Thyroid gland (tissue), 4 donors: ENCODE measurements at regions not wholly inside any gene's neighbourhood (a gene's known extent, or its start where the extent isn't known, plus 50 kb on each side); places are given as distances from the start of the nearest gene placed in this dataset.

ENCODE experiments used
- DNase-seq, 2 donors: peaks; one replicate each; pipeline ENCODE4 v3.0.0-alpha.2; 2019
- H3K27ac ChIP-seq, 3 donors: fragments of 200-600 bp; sonication (generic); 1 replicate in 2 of 3; 2 replicates in 1 of 3; pipeline ENCODE4 v1.5.1; 2016 to 2019; ENCODE audit warnings: mild to moderate bottlenecking in 1 of 3, moderate library complexity in 1 of 3
- H3K27me3 ChIP-seq: fragments of 200-600 bp; sonication (generic); one replicate; pipeline ENCODE4 v1.5.1; 2019
- H3K36me3 ChIP-seq, 2 donors: fragments of 200-600 bp; sonication (generic); one replicate each; pipeline ENCODE4 v1.5.1; 2016 to 2019
- H3K4me1 ChIP-seq, 2 donors: fragments of 200-600 bp; sonication (generic); one replicate each; pipeline ENCODE4 v1.5.1; 2017 to 2019
- H3K4me3 ChIP-seq, 3 donors: fragments of 200-600 bp; sonication (generic); replicated peaks in 1 of 3; 1 replicate in 2 of 3; 2 replicates in 1 of 3; pipeline ENCODE4 v1.5.1; 2016; ENCODE audit warnings: mild to moderate bottlenecking in 1 of 3
- H3K9me3 ChIP-seq: fragments of 200-600 bp; sonication (generic); one replicate; pipeline ENCODE4 v1.5.1; 2017
- CTCF ChIP-seq, 6 experiments: fragments of 200-600 bp in 3 of 6; fragments of 450-650 bp in 3 of 6; sonication (generic) in 3 of 6; IDR thresholded peaks; one replicate each; pipeline ENCODE4 v1.5.1; 2016 to 2019; ENCODE audit warnings: antibody characterized with exemption in 6 of 6, mild to moderate bottlenecking in 2 of 6, inconsistent platforms in 1 of 6, moderate library complexity in 1 of 6
- POLR2A ChIP-seq, 2 donors: fragments of 450-650 bp; IDR thresholded peaks; one replicate each; pipeline ENCODE4 v1.6.1; 2017; ENCODE audit warnings: antibody characterized with exemption in 2 of 2, mild to moderate bottlenecking in 2 of 2, moderate library complexity in 1 of 2
- WGBS, 2 donors: methylation state at CpG; one replicate each; pipeline ENCODE4 v1.1.5; 2017; 5-methylcytosine and 5-hydroxymethylcytosine counted together
- intact Hi-C: fragments of 100-400 bp; cut with DNase I; formaldehyde crosslinking; loops from one replicate; pipeline ENCODE4 v1.15.1; 2023

GRCh38 chr13:50209631-50210030 is 194.4 kb downstream of the KCNRG start:
- no peak for TF ChIP-seq POLR2A (IDR thresholded peaks at IDR 0.05)
- no peak for TF ChIP-seq CTCF (IDR thresholded peaks at IDR 0.05)
- H3K36me3 ChIP-seq, result no peaks in the 10 kb centered on the region
- peaks cover 0 to 11% of the 10 kb centered on the region in 2 donors for H3K4me1 ChIP-seq
- H3K27me3 ChIP-seq, result no peaks in the 10 kb centered on the region
- intact Hi-C loops, result no loop called here
- no peak overlapping the region for H3K4me3 ChIP-seq
- no peak for DNase-seq
- WGBS, 2 donors, result 77 to 84% methylated on average over 1 of the region's 1 CpG
- H3K27ac ChIP-seq, result no peak overlapping the region
- no peaks in the 10 kb centered on the region for H3K9me3 ChIP-seq

GRCh38 chr13:50213526-50213925 is 198.3 kb downstream of the KCNRG start:
- no peaks in the 10 kb centered on the region for H3K9me3 ChIP-seq
- no peak for DNase-seq
- H3K4me3 ChIP-seq, result no peak overlapping the region
- no peaks in the 10 kb centered on the region for H3K36me3 ChIP-seq
- no peak for TF ChIP-seq POLR2A (IDR thresholded peaks at IDR 0.05)
- TF ChIP-seq CTCF (IDR thresholded peaks at IDR 0.05), result no peak
- no peak overlapping the region for H3K27ac ChIP-seq
- no peaks in the 10 kb centered on the region for H3K27me3 ChIP-seq
- 93 to 94% methylated on average over 1 of the region's 1 CpG for WGBS, 2 donors
- intact Hi-C loops, result no loop called here
- H3K4me1 ChIP-seq, result peaks cover 0 to 7% of the 10 kb centered on the region in 2 donors

GRCh38 chr13:50214514-50214913 is 199.3 kb downstream of the KCNRG start:
- Histone ChIP-seq H3K27me3 (no peaks in the 10 kb centered on the region), H3K4me3 (no peak overlapping the region), H3K27ac (no peak overlapping the region), H3K9me3 (no peaks in the 10 kb centered on the region), H3K4me1 (no peaks in the 10 kb centered on the region), H3K36me3 (no peaks in the 10 kb centered on the region)
- intact Hi-C loops, result no loop called here
- DNase-seq, result no peak
- TF ChIP-seq CTCF (IDR thresholded peaks at IDR 0.05) (no peak), POLR2A (IDR thresholded peaks at IDR 0.05) (no peak)

GRCh38 chr13:50215399-50215798 is 200.2 kb downstream of the KCNRG start:
- H3K9me3 ChIP-seq, result no peaks in the 10 kb centered on the region
- H3K27ac ChIP-seq, result no peak overlapping the region
- no peak overlapping the region for H3K4me3 ChIP-seq
- no peak for DNase-seq
- no peaks in the 10 kb centered on the region for H3K4me1 ChIP-seq
- TF ChIP-seq CTCF (IDR thresholded peaks at IDR 0.05) (no peak), POLR2A (IDR thresholded peaks at IDR 0.05) (no peak)
- intact Hi-C loops, result no loop called here
- no peaks in the 10 kb centered on the region for H3K27me3 ChIP-seq
- H3K36me3 ChIP-seq, result no peaks in the 10 kb centered on the region

- Histone ChIP-seq H3K4me3 (no peak overlapping the region), H3K27ac (no peak overlapping the region), H3K27me3 (no peaks in the 10 kb centered on the region), H3K36me3 (no peaks in the 10 kb centered on the region), H3K4me1 (peaks cover 5 to 6% of the 10 kb centered on the region in 2 donors), H3K9me3 (no peaks in the 10 kb centered on the region)
- no peak for TF ChIP-seq CTCF (IDR thresholded peaks at IDR 0.05)
- TF ChIP-seq POLR2A (IDR thresholded peaks at IDR 0.05), result no peak
- WGBS, 2 donors, result 95 to 96% methylated on average over 3 of the region's 3 CpGs
- intact Hi-C loops, result no loop called here
- no peak for DNase-seq
These were observed 204.5 kb downstream of the KCNRG start for GRCh38 chr13:50219743-50220142.
